ENCODE measurements at regions not wholly inside any gene's neighbourhood (a gene's known extent, or its start where the extent isn't known, plus 50 kb on each side); places are given as distances from the start of the nearest gene placed in this dataset.

- Histone ChIP-seq H3K27me3 (no peaks in the 10 kb centered on the region), H3K36me3 (no peaks in the 10 kb centered on the region), H3K9me3 (peaks cover 0 to 9% (median 0%) of the 10 kb centered on the region in 3 donors), H3K4me3 (no peak overlapping the region), H3K4me1 (peaks cover 3 to 21% (median 3%) of the 10 kb centered on the region in 3 donors), H3K27ac (no peak overlapping the region)
- ATAC-seq: no peak
- WGBS, 2 donors (ENCODE audit: low coverage in 1 of 2): 100% methylated on average over 1 of the region's 1 CpG; no CpG with 5 or more reads in 1 of the 2 donors
- TF ChIP-seq CTCF (IDR thresholded peaks at IDR 0.05) (no peak), POLR2A (IDR thresholded peaks at IDR 0.05) (no peak), POLR2AphosphoS5 (IDR thresholded peaks at IDR 0.05) (no peak), EP300 (IDR thresholded peaks at IDR 0.05) (no peak)
These were observed 240.7 kb downstream of the SEC23A start for GRCh38 chr14:38862366-38862765.

GRCh38 chr14:38860530-38860929 lies 242.5 kb downstream of the SEC23A start:
- H3K27ac ChIP-seq: no peak overlapping the region
- no peaks in the 10 kb centered on the region for H3K36me3 ChIP-seq
- WGBS, 2 donors (ENCODE audit: low coverage in 1 of 2): 100% methylated on average over 1 of the region's 1 CpG
- H3K27me3 ChIP-seq: no peaks in the 10 kb centered on the region
- no peak overlapping the region for H3K4me3 ChIP-seq
- peaks cover 0 to 9% (median 0%) of the 10 kb centered on the region in 3 donors for H3K9me3 ChIP-seq
- H3K4me1 ChIP-seq: peaks cover 0 to 2% (median 0%) of the 10 kb centered on the region in 3 donors
- TF ChIP-seq EP300 (IDR thresholded peaks at IDR 0.05): no peak
- TF ChIP-seq POLR2AphosphoS5 (IDR thresholded peaks at IDR 0.05): no peak
- no peak for TF ChIP-seq POLR2A (IDR thresholded peaks at IDR 0.05)
- no peak for TF ChIP-seq CTCF (IDR thresholded peaks at IDR 0.05)
- no peak for ATAC-seq

GRCh38 chr14:38856798-38857197 lies 246.2 kb downstream of the SEC23A start:
- Histone ChIP-seq H3K9me3 (no peaks in the 10 kb centered on the region), H3K27me3 (no peaks in the 10 kb centered on the region), H3K4me3 (no peak overlapping the region), H3K4me1 (no peaks in the 10 kb centered on the region), H3K36me3 (no peaks in the 10 kb centered on the region), H3K27ac (no peak overlapping the region)
- ATAC-seq: no peak
- no peak for TF ChIP-seq CTCF (IDR thresholded peaks at IDR 0.05)
- no peak for TF ChIP-seq POLR2A (IDR thresholded peaks at IDR 0.05)
- no peak for TF ChIP-seq EP300 (IDR thresholded peaks at IDR 0.05)
- TF ChIP-seq POLR2AphosphoS5 (IDR thresholded peaks at IDR 0.05): no peak

GRCh38 chr14:38855513-38855912 lies 247.5 kb downstream of the SEC23A start:
- TF ChIP-seq EP300 (IDR thresholded peaks at IDR 0.05): no peak
- Histone ChIP-seq H3K36me3 (no peaks in the 10 kb centered on the region), H3K27ac (no peak overlapping the region), H3K4me3 (no peak overlapping the region), H3K9me3 (no peaks in the 10 kb centered on the region), H3K4me1 (no peaks in the 10 kb centered on the region), H3K27me3 (no peaks in the 10 kb centered on the region)
- 82 to 96% methylated on average over 2 of the region's 2 CpGs for WGBS, 2 donors (ENCODE audit: low coverage in 1 of 2)
- ATAC-seq: no peak

GRCh38 chr14:38851111-38851510 lies 251.9 kb downstream of the SEC23A start:
- no peaks in the 10 kb centered on the region for H3K9me3 ChIP-seq
- TF ChIP-seq CTCF (IDR thresholded peaks at IDR 0.05) (no peak), POLR2AphosphoS5 (IDR thresholded peaks at IDR 0.05) (no peak), POLR2A (IDR thresholded peaks at IDR 0.05) (no peak), EP300 (IDR thresholded peaks at IDR 0.05) (no peak)
- no peak overlapping the region for H3K4me3 ChIP-seq
- 78 to 84% methylated on average over 3 of the region's 3 CpGs for WGBS, 2 donors (ENCODE audit: low coverage in 1 of 2)
- H3K27ac ChIP-seq: no peak overlapping the region
- no peaks in the 10 kb centered on the region for H3K27me3 ChIP-seq
- no peaks in the 10 kb centered on the region for H3K36me3 ChIP-seq
- no peak for ATAC-seq
- no peaks in the 10 kb centered on the region for H3K4me1 ChIP-seq

Data from gastroesophageal sphincter (tissue), 4 donors.